GM19463 (cell line): ENCODE measurements at regions not wholly inside any gene's neighbourhood (a gene's known extent, or its start where the extent isn't known, plus 50 kb on each side); places are given as distances from the start of the nearest gene placed in this dataset.
A peak's percentile ranks its signal among the peaks of the same experiment; 100 is the strongest.

ENCODE experiments used
- ATAC-seq: cut with Tn5 transposase; IDR thresholded peaks from one replicate; pipeline ENCODE4 v1.9.1; 2021; ENCODE audit warnings: mild to moderate bottlenecking, moderate library complexity; ENCODE audit not compliant: unreplicated experiment

- no peak for ATAC-seq
Measured at GRCh38 chr14:106842687-106843086, 1316.3 kb downstream of the TMEM121 start.

GRCh38 chr14:106843386-106843785, 1317.0 kb downstream of the TMEM121 start:
- ATAC-seq: no peak

GRCh38 chr14:106843951-106844483, 1317.6 kb downstream of the TMEM121 start:
- no peak for ATAC-seq

GRCh38 chr14:106844608-106845285, 1318.4 kb downstream of the TMEM121 start:
- ATAC-seq: peak; percentile 34

GRCh38 chr14:106845286-106846087, 1319.1 kb downstream of the TMEM121 start:
- ATAC-seq: peak; percentile 52

- ATAC-seq: no peak
Measured at GRCh38 chr14:106846218-106846617, 1319.8 kb downstream of the TMEM121 start.

GRCh38 chr14:106848330-106849121, 1322.1 kb downstream of the TMEM121 start:
- ATAC-seq: no peak

- peak; percentile 49 for ATAC-seq
Measured at GRCh38 chr14:106850913-106851825, 1324.8 kb downstream of the TMEM121 start.

GRCh38 chr14:106872611-106873446, 1346.4 kb downstream of the TMEM121 start:
- ATAC-seq: peak; percentile 63

- no peak for ATAC-seq
Measured at GRCh38 chr14:106874350-106874749, 1348.0 kb downstream of the TMEM121 start.

GRCh38 chr14:106875503-106875902, 1349.1 kb downstream of the TMEM121 start:
- peak; percentile 36 for ATAC-seq

- ATAC-seq: no peak
Measured at GRCh38 chr14:106876711-106877110, 1350.3 kb downstream of the TMEM121 start.

- no peak for ATAC-seq
Measured at GRCh38 chr14:106877517-106877916, 1351.1 kb downstream of the TMEM121 start.

GRCh38 chr14:106879241-106879640, 1352.9 kb downstream of the TMEM121 start:
- peak; percentile 57 for ATAC-seq

- ATAC-seq: no peak
Measured at GRCh38 chr14:106883218-106883692, 1356.9 kb downstream of the TMEM121 start.
